RPMI8226 (cell line): ENCODE measurements at regions not wholly inside any gene's neighbourhood (a gene's known extent, or its start where the extent isn't known, plus 50 kb on each side); places are given as distances from the start of the nearest gene placed in this dataset.

ENCODE experiments used
- DNase-seq: peaks from one replicate; pipeline ENCODE4 v3.0.0-alpha.2; 2015

- DNase-seq = no peak
Measured at GRCh38 chr10:83897626-83898025, 241.7 kb upstream of the GHITM start.

- no peak for DNase-seq
Measured at GRCh38 chr10:83908506-83908905, 230.8 kb upstream of the GHITM start.

- DNase-seq = no peak
Measured at GRCh38 chr10:83909001-83909400, 230.3 kb upstream of the GHITM start.

- DNase-seq = no peak
Measured at GRCh38 chr10:83915801-83916200, 223.5 kb upstream of the GHITM start.

GRCh38 chr10:83917537-83918506 is 221.5 kb upstream of the GHITM start:
- peak; percentile 12 for DNase-seq

GRCh38 chr10:83919187-83919586 is 220.1 kb upstream of the GHITM start:
- no peak for DNase-seq

- DNase-seq = no peak
Measured at GRCh38 chr10:83921984-83922860, 217.1 kb upstream of the GHITM start.

- no peak for DNase-seq
Measured at GRCh38 chr10:83925133-83925532, 214.2 kb upstream of the GHITM start.

GRCh38 chr10:83926606-83927005 is 212.7 kb upstream of the GHITM start:
- no peak for DNase-seq

- DNase-seq = no peak
Measured at GRCh38 chr10:83927166-83927565, 212.1 kb upstream of the GHITM start.

- no peak for DNase-seq
Measured at GRCh38 chr10:83929399-83929798, 209.9 kb upstream of the GHITM start.

GRCh38 chr10:83931669-83932068 is 207.6 kb upstream of the GHITM start:
- DNase-seq = peak; percentile 18

GRCh38 chr10:83932245-83932644 is 207.1 kb upstream of the GHITM start:
- DNase-seq = peak; percentile 19

GRCh38 chr10:83934062-83934461 is 205.2 kb upstream of the GHITM start:
- DNase-seq = no peak

GRCh38 chr10:83934641-83935338 is 204.5 kb upstream of the GHITM start:
- no peak for DNase-seq

- DNase-seq = no peak
Measured at GRCh38 chr10:83935339-83935736, 204.0 kb upstream of the GHITM start.

- DNase-seq = no peak
Measured at GRCh38 chr10:83935911-83936310, 203.4 kb upstream of the GHITM start.

- no peak for DNase-seq
Measured at GRCh38 chr10:83937161-83937560, 202.1 kb upstream of the GHITM start.

- DNase-seq = no peak
Measured at GRCh38 chr10:83937826-83938225, 201.5 kb upstream of the GHITM start.

GRCh38 chr10:83941189-83941588 is 198.1 kb upstream of the GHITM start:
- DNase-seq = no peak

GRCh38 chr10:83942410-83942809 is 196.9 kb upstream of the GHITM start:
- no peak for DNase-seq

GRCh38 chr10:83943049-83943448 is 196.3 kb upstream of the GHITM start:
- DNase-seq = peak; percentile 41

- peak; percentile 18 for DNase-seq
Measured at GRCh38 chr10:83943920-83944319, 195.4 kb upstream of the GHITM start.
